ENCODE measurements at regions not wholly inside any gene's neighbourhood (a gene's known extent, or its start where the extent isn't known, plus 50 kb on each side); places are given as distances from the start of the nearest gene placed in this dataset.

DNA sequence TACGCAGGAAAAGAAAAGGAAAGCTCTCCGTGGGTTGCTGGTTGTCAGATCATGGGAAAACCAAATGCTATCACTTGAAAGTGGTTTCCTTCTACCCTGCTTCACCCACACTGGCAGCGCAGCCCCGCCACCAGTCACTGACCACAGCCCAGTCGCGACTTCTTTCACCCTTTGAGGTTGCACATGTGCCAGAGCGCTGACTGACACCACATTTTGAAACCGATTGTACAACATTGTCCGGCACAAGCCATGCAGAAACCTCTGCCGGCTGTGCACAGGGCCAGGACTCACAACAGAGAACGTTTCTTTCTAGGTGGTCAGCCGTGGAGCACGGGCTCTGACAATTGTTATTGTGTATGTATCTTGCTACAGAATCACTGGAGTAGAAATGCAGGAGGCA, 827.2 kb upstream of the POU3F3 start:
- no peak for TF ChIP-seq POLR2A (IDR thresholded peaks at IDR 0.05)
- no peak for TF ChIP-seq CTCF (IDR thresholded peaks at IDR 0.05)
